Keratinocyte (primary cell): ENCODE measurements at regions not wholly inside any gene's neighbourhood (a gene's known extent, or its start where the extent isn't known, plus 50 kb on each side); places are given as distances from the start of the nearest gene placed in this dataset.

Source experiments
- EZH2 ChIP-seq: IDR thresholded peaks from one replicate; pipeline ENCODE4 v1.6.1; 2012; ENCODE audit warnings: inconsistent platforms, mild to moderate bottlenecking, low read length, moderate library complexity
- TF ChIP-seq, protein P1 (sequence below), 3 experiments: IDR thresholded peaks in 1 of 3; conservative IDR thresholded peaks in 1 of 3; optimal IDR thresholded peaks in 1 of 3; 2 replicates in 2 of 3; 3 replicates in 1 of 3; pipeline versions ENCODE3 to v1.5.1; 2011; ENCODE audit warnings: low read length in 3 of 3, mild to moderate bottlenecking in 3 of 3, moderate library complexity in 2 of 3, control low read depth in 1 of 3, inconsistent platforms in 1 of 3; ENCODE audit not compliant: insufficient read depth in 2 of 3; ENCODE audit errors: extremely low read depth in 1 of 3

DNA sequence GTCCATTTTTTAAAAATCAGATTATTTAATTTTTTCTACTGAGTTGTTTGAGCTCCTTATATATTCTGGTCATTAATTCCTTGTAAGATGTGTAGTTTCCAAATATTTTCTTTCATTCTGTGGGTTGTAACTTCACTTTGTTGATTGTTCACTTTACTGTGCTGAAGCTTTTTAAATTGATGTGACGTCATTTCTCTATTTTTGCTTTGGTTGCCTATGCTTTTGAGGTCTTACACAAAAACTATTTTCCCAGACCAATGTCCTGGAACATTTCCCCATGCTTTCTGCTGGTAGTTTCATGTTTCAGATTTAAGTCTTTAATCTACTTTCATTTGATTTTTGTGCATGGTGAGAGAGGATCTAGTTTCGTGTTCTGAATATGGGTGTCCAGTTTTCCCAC, 753.6 kb downstream of the TRIML1 start:
- TF ChIP-seq, protein P1, sequence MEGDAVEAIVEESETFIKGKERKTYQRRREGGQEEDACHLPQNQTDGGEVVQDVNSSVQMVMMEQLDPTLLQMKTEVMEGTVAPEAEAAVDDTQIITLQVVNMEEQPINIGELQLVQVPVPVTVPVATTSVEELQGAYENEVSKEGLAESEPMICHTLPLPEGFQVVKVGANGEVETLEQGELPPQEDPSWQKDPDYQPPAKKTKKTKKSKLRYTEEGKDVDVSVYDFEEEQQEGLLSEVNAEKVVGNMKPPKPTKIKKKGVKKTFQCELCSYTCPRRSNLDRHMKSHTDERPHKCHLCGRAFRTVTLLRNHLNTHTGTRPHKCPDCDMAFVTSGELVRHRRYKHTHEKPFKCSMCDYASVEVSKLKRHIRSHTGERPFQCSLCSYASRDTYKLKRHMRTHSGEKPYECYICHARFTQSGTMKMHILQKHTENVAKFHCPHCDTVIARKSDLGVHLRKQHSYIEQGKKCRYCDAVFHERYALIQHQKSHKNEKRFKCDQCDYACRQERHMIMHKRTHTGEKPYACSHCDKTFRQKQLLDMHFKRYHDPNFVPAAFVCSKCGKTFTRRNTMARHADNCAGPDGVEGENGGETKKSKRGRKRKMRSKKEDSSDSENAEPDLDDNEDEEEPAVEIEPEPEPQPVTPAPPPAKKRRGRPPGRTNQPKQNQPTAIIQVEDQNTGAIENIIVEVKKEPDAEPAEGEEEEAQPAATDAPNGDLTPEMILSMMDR (optimal IDR thresholded peaks at IDR 0.05 in 1 of 3, IDR thresholded peaks at IDR 0.05 in 1 of 3, conservative IDR thresholded peaks at IDR 0.05 in 1 of 3; ENCODE audit: extremely low read depth in 1 of 3, insufficient read depth in 2 of 3, low read length in 3 of 3): no peak
- no peak for TF ChIP-seq EZH2
